UCSD-AML1 (cell line): ENCODE measurements at regions not wholly inside any gene's neighbourhood (a gene's known extent, or its start where the extent isn't known, plus 50 kb on each side); places are given as distances from the start of the nearest gene placed in this dataset.

ENCODE experiments used
- DNase-seq: peaks from one replicate; lab custom pipeline; 2025; ENCODE audit not compliant: unreplicated experiment; lab: John Stamatoyannopoulos, UW

DNA sequence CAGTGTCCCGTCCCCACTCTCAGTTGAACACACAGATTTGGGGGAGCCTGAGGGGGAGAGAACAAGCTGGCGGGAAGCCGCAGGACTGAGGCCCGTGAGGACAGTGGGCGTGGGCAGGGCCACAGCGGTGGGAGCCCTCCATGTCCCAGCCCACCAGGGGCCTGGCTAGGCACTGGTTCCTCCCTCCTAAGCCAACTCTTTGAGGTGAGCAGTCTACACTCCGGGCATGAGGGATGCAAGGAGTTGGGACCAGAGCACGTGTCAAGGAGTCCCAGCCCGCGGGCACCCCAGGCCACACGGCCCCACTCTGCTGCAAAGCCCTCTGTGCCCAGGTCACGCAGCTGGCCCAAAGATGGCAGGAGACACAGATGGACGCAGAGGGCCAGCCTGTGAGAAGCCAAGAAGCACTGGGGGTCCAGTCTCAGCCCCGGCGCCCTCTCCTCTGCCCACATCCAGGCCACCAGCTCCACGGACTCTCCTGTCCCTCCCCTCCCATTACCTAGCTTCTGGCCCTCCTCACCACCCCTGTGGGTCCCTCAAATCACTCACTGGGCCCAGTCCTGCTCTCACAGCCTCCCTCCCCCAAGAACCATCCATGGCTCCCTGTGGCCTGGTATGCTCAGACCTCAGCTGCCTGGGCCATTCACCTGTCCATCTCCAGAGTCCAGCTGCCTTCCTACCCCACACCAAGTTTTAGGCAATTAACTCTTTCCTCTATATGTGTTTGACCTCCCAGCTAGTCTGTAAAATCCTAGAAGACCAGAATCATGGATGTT, 206.5 kb downstream of the RBFOX3 start:
- DNase-seq = no peak

DNA sequence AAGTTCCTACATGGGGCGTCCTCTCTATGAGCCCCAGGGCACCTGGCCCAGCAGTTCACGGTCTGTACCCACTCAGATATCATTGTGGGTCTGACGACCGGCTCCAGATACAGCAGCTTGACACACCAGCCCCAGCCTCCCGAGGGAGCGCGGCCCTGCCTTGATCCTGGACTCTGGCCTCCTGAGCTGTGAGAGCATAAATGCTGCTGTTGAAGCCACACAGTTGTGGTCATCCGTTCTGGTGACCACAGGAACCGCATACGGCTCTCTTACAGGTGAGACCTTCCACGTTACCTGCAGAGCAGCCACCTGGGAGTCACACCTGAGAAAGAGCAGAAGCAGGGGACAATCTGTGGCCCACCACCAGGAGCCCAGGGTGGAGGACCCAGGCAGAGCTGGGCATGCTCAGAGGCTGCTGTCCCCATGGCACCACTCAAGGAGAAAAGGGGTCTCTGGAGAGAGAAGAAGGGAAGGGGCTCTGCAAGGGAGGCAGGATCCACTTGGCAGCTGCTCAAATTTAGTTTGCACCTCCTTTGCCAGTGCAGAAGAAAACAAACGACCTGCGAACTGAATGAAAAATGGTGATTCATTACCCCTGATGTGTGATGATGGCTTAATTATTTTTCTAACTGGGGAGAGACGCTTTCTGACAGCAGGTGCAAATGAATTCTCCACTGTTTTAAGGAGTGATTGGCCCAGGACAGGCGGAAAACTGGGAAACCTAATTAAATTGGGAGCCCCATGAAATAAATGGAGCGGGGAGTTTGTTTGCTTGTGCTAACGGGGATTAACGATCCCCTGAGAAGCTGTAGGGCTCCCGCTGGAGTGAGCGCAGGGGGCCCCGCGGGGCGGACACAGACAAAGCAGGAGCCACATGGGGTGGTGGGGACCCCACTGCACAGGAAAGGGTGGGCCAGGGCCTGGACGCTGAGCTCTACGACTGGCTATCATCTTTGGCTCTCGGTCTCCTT, 208.9 kb downstream of the RBFOX3 start:
- DNase-seq = no peak

DNA sequence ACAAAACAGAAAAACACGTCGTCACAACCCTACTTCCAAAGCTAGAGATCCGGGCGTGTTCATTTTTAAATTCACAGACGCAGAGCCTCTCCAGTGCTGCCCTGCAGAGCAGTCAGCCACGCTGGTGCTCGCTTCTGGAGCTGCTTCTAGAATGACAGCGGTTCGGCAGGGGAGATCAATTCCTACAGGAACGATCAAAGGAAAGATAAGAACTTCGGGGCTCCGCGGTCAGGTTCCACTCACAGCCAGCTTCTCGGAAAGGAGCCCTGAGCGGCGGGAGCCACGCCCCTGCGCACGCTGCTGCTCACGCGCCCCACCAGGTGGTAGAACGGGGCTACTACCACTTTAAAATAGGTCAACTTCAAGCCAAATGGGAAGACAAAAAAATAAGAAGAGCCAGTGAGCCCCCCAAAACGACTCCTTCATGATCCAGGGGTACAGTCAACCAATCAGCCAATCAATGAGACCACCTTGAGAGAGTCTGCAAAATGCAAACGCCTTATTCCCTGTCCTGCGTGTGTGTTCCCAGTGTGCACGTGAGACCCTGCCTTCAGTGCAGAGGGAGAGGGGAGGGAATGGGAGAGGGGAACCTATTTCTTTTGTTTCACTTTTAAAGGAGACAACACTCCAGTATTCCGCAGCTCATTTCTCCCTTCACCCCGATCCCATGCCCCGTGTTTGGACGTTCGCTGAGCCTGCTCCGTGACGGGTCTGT, 209.7 kb downstream of the RBFOX3 start:
- DNase-seq = peak; percentile 73

DNA sequence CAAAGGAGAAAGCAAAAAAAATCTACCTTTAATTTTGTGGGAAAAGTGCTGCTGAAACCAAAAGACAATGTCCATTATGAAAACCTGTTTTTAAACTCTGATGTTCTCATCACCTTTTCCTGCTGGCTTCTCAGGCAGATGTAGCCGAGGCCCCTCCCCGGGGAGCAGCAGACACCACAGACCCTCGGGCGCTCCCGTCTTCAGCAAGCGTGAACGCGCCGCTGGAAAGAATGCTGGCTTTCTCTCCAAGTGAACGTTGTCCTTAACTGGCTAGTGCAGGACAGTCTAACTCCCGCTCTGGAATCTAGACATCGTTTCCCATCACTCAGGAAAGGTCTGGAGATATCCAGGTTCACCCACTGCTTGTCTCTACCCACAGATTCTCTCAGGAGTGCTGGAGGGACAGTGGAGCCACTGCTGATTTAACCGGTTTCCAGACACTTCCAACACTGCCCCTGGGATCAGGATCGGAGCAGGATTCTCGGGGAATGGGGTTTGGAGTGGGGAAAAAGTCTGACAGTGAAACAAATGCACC, 211.2 kb downstream of the RBFOX3 start:
- DNase-seq = no peak

DNA sequence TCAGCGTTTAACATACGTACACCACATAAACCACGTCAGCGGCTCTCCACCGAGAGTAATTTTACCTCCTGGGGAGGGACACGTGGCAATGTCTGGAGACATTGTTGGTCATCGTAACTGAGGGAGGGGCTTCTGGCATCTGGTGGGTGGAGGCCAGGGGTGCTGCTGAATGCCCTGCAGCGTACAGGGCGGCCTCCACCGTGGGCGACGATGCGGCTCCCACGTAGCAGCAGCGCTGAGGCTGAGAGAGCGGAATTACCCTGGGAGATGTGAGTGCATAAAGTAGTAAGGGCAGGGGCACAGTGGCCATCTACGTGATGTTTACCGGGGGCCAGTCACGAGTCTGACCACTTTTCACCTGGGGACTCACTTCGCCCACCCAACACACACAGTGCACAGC, 212.4 kb downstream of the RBFOX3 start:
- no peak for DNase-seq

DNA sequence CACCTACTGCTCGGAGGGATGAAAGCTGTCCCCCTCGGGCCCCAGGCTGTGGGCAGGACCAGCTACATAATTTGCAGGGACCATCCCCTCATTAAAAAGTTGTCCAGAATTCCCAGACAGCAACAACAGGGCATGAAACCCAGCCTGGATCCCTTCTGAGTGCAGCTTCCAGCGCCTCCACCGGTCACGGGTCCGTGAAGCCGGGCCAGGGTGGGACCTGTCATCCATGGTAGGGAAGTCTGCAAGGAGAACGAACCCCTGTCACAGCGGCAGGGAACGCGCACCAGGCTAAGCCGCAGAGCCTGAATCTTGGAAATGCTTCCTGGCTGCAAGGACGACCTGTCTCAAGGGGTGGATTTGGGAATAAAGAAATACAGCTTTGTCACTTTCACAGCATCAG, 214.2 kb downstream of the RBFOX3 start:
- no peak for DNase-seq

DNA sequence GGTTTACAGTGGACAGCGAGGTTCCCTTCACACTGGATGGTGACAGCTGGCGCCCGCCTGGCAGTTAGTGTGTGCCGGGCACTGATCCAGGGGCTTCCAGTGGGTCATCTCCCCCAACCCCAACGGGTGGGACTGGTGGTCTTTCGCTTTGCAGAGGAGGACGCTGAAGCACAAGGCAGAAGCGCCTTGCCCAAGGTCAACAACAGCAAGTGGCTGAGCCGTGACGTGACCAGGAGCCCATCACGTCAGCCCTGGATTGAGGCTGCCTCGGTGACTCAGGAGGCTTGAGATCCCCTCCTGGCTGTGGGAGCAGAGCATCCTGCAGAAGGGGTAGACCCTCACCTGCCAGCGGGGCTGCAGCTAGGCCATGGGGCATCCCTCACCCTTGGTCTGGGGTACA, 215.3 kb downstream of the RBFOX3 start:
- DNase-seq = no peak

DNA sequence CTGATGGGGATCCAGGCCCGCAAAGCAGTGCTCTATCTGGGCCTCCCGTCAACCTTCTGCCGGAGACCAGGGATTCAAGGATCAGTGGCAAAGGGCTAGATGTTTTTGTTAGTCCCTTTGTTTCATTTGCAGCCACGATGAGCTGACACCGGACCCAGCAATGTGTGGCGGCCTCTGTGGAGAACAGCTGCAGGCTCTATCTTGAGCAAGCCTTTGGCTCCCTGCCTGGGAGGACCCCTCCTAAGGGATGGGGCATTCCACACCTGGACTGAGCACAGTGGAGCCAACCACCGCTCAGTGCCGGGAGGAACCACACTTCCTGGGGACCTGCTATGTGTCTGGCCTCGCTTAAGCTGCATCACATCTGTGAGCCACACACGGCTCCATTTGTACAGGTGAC, 215.8 kb downstream of the RBFOX3 start:
- DNase-seq = no peak

DNA sequence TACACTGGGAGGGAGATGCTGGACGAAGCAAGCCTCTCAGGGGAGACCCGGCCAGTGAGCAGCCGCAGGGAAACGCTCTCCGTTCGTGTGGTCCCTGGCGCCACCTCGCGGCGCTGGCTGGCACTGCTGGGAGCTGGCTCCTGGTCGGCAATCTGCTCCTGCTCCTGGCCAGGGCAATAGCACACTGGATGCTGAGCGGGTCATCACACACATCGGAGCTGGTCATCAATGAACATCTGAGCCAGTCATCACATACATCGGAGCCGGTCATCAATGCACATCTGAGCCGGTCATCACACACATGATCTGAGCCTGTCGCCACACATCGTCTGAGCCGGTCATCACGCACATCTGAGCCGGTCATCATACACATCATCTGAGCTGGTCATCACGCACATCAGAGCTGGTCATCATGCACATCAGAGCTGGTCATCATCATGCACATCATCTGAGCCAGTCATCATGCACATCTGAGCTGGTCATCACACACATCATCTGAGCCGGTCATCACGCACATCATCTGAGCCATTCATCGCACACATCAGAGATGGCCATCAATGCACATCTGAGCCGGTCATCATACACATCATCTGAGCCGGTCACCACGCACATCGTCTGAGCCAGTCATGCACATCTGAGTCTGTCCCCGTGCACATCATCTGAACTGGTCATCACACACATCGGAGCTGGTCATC, 217.3 kb downstream of the RBFOX3 start:
- peak; percentile 79 for DNase-seq

DNA sequence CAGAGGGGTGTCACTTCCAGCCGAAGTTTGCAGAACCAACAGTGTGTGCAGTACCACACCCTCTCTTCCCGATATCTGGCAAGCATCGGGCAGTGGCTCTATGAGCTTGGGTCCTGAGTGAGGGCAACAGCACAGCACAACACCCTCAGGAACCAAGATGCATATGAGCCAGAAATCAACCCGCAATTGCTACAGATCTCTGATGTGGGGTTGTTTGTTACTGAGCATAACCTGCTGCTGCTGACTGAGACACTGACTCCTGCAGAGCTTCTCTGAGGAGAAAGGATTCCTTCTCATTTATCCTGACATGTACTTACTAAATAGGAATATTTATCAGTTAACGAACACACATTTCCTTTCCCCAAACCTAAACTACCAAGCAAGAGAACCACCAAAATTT, 218.3 kb downstream of the RBFOX3 start:
- no peak for DNase-seq

DNA sequence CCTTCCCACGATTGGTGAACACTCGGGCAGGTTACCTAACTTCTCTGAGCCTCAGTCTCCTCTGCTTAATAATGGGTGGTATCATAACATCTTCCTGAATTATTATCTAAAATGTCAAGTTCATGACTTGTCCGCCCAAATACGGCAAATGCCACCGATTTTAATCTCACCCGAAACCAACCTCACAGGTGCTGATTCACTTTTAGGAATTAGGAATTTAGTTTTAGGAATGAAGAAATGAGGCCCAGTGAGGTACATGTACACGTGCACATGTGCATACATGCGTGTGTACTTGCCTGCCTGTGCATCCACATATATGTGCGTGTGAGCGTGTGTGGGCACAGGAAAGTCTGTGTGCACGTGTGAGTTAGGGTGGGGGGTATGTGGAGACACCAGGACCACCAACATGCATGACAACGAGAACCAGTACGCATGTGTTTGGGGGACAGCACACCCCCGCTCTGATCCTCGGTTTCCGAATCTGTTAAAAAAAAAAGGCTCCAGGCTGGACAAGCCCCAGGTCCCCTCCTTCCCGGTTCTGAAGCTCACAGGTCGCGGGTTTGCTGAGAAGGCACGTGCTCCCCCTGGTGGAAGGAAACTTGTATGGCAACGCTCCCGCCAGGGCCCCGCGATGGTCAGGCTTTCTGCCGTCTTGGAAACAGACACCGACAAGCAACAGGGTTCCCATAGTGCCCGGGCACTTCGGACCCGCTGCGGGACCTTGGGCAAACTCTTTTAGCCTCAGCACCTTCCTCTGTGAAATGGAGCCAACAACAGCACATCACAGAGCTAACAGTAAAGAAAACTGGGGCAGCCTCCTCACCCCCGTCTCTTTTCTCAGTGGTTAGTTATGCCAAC, 219.2 kb downstream of the RBFOX3 start:
- peak; percentile 63 for DNase-seq

DNA sequence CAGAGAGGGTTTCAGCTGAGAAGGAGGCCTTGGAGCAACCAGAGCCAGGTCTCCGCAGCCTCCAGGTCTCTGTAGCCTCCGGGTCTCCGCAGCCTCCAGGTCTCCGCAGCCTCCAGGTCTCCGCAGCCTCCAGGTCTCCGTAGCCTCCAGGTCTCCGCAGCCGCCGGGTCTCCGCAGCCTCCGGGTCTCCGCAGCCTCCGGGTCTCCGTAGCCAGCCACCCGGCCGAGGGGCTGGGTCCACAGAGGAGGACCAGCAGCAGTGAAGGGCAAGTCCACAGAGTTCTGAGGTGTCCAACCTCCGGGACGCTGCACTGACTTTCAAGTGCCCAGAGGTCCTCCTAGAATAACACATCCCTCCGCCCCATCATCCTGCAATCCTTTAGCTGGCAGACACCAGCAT, 221.0 kb downstream of the RBFOX3 start:
- DNase-seq = no peak

DNA sequence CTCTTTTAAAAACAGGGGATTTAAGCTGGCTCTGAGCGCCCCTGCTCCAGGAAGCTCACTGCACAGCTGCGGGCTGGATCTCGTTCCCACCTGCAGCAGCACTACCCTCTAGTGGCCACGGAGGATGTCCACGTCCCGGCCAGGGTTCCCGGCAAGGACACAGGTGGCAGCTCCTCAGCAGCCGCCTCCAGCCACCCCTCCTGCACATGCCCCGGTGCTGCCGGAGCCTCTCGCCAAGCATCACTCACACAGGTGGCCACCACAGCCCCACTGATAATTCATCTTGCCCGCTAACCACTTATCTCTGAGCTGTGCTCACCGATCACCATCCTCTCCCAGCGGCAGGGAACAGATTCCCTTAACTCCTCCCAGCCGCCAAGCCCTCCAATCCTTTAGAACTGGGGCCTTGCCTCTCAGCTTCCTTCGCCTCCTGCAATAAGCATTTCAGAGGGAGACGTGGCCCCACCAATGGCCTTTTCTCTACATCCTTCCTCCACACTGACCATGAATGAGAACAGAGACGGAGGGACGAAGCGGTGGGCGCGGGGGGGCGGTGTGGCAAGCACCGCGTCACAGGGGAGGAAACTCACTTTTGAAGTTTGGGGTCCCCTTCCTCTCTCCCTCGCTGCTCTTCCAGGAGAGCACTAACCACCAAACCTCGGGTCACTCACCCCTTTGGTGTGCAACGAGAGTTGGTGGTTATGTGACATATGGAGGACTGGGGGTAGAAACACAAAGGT, 222.1 kb downstream of the RBFOX3 start:
- DNase-seq = peak; percentile 56

DNA sequence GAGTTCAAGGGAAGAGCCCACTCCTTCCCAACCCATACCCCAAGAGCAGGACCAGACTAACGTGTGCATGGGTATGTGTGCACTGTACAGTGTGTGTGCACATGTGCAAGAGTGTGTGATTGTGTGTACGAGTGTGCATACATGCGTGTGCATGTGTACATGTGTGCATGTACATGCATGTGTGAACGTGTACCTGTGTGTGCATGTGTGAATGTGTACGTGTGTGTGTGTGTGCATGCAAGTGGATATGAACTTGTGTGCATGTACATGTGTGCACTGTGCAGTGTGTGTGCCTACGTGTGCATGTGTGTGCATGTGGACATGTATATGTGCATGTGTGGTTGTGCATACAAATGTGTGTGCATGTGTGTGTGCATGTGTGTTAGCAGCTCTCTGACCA, 223.1 kb downstream of the RBFOX3 start:
- DNase-seq = no peak

DNA sequence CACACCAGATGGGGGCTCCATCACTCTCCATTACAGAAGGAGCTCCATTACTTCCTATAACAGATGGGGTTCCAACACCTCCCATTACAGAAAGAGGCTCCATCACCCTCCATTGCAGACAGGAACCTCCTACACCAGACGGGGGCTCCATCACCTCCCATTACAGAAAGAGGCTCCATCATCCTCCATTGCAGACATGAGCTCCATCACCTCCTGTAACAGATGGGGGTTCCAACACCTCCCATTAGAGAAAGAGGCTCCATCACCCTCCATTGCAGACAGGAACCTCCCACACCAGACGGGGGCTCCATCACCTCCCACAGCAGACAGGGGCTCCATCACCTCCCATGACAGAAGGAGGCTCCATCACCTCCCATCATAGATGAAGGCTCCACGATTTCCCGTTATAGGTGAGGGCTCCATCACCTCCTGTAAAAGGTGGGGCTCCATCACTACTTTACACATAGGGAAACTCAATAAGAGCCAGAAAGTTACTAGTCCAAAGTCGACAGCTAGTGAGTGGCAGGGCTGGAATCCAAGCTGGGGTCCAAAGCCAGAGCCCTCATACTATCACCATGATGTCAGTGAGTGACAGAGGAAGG, 224.8 kb downstream of the RBFOX3 start:
- no peak for DNase-seq

DNA sequence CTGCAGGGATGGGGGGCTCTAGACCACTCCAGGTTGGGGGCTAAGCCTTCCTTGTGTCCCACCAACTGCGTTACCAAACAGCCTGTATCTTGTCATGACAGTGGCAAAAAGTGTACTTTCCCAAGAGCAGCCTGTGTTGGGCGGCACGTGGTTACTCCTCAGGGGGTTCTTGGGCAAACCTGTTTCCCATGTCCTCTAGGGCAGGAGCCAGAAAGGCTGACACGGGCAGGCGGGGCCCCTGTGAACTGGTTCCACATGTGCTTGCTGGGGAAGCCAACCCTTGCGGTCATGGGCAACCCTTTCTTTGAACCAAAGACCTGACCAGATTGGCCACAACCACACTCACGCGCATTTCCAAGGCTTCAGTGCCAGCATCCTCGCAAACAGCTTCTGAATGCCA, 228.5 kb downstream of the RBFOX3 start:
- DNase-seq = no peak

DNA sequence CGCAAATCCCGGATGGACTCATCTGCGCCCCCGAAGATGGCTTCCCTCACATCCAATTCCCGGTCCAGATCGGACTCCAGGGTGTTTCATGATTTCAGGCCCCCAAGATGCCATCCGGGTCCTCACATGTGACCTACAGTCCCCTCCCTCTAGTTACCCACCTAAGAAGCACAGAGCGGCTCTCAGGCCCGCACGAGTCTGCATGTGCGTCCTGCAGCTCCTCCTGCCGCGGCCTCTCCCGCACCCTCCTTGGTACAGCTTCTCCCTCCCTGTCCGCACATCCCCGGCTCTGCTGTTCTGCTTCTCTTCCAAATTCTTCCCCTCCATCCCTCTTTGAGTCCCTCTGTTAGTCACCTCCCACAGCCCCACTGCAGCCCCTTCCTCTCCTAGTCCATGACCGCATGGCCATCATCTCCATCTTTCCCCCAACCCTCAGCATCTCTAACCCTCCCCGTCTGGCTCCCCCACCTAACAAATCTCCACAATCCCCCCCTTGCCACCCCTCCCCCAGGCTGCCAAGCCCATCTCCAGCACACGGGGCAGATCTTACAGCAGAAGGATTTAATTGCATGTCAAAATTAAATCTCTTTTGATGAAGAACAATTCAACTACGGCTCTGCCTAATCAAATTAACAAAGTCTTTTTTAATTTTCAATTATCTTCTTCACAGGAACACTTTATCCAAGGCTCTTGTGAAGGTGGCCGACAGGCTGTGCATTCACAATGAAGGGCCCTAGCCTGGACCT, 231.0 kb downstream of the RBFOX3 start:
- DNase-seq = no peak

DNA sequence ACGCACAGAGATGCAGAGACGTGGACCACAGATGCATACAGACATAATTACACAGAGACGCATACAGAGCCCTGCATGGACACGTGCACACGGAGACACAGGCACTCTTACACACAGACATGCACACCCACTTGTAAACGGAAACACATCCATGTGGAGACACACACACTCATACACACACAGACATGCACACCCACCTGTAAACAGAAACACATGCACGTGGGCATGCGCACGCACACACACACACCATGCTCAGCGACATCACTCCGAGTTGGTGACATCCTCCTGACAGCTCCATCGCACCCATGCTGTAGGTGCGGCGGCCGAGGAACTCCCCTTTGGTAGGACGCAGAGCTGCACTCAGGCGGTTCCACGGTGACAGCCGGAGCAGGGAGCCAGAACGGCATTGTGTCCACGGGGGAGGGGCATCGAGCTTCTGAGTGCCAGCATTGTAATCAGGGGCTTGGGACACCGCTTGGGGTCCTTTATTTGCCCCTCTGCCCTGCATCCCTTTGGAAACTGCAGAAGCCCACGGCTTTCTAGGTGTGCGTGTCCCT, 233.5 kb downstream of the RBFOX3 start:
- no peak for DNase-seq
